Endothelial cell of umbilical vein (primary cell): ENCODE measurements at regions not wholly inside any gene's neighbourhood (a gene's known extent, or its start where the extent isn't known, plus 50 kb on each side); places are given as distances from the start of the nearest gene placed in this dataset.

Experiments
- BruUV-seq: library from RNA; stranded (reverse); fragments of 400-500 nt; replicated peaks from 2 replicates; lab custom pipeline; 2021; lab: Mats Ljungman, UMichigan
- CTCF ChIA-PET: fragments of 300-600, 350-600 bp; sonication (Branson Sonifier 250); formaldehyde crosslinking; loops from one replicate; lab custom pipeline; 2021; ENCODE audit warnings: antibody characterized with exemption, inconsistent platforms; lab: Charles Lee
- POLR2A ChIA-PET: fragments of 300-600, 350-600 bp; sonication (Branson Sonifier 250); formaldehyde crosslinking; loops from one replicate; lab custom pipeline; 2021; ENCODE audit warnings: antibody characterized with exemption, inconsistent platforms; lab: Charles Lee
- DNase-seq: peaks from one replicate; pipeline ENCODE4 v3.0.0-alpha.2; 2011; ENCODE audit warnings: low read depth, low spot score
- FAIRE-seq: peaks from 2 replicates; lab custom pipeline; 2011; peaks lifted over from hg19 to GRCh38; lab: Jason Lieb, UNC
- H2AFZ ChIP-seq: 2 replicates; pipeline ENCODE4 v1.6.0; 2012; ENCODE audit warnings: low read depth, low read length, control low read depth, inconsistent platforms
- H3K27ac ChIP-seq: 2 replicates; pipeline ENCODE4 v1.5.1; 2011; ENCODE audit warnings: low read depth, mild to moderate bottlenecking, control low read depth, low read length, moderate library complexity; ENCODE audit not compliant: insufficient read depth
- H3K27me3 ChIP-seq, 2 experiments: 2 replicates each; pipeline versions ENCODE4 v1.6.0 to v1.6.1; 2011; ENCODE audit warnings: low read length in 2 of 2, mixed read lengths in 1 of 2; ENCODE audit not compliant: control insufficient read depth in 2 of 2, insufficient read depth in 2 of 2
- H3K36me3 ChIP-seq, 2 experiments: 2 replicates in 1 of 2; 3 replicates in 1 of 2; pipeline ENCODE4 v1.5.1; 2011; ENCODE audit warnings: low read length in 2 of 2, mild to moderate bottlenecking in 1 of 2, moderate library complexity in 1 of 2; ENCODE audit not compliant: control insufficient read depth in 2 of 2, insufficient read depth in 2 of 2; ENCODE audit errors: extremely low read depth in 1 of 2
- H3K4me1 ChIP-seq: 3 replicates; pipeline ENCODE4 v1.5.1; 2011; ENCODE audit warnings: mild to moderate bottlenecking, low read length; ENCODE audit not compliant: control insufficient read depth, insufficient read depth; ENCODE audit errors: extremely low read depth
- H3K4me2 ChIP-seq: 2 replicates; pipeline ENCODE4 v1.6.1; 2011; ENCODE audit warnings: low read length, control low read depth, mixed read lengths; ENCODE audit not compliant: insufficient read depth
- H3K4me3 ChIP-seq, 3 experiments: fragments of 200-600 bp in 1 of 3; sonication (generic), shearing (Covaris generic) in 1 of 3; replicated peaks in 1 of 3; 2 replicates each; pipeline ENCODE4 v1.5.1; 2011 to 2016; ENCODE audit warnings: control low read depth in 3 of 3, low read length in 3 of 3, mild to moderate bottlenecking in 2 of 3, inconsistent platforms in 1 of 3, low read depth in 1 of 3, moderate library complexity in 1 of 3; ENCODE audit not compliant: insufficient read depth in 1 of 3
- H3K79me2 ChIP-seq: 2 replicates; pipeline ENCODE4 v1.6.0; 2012; ENCODE audit warnings: low read length, inconsistent platforms; ENCODE audit not compliant: control insufficient read depth, insufficient read depth
- H3K9ac ChIP-seq: replicated peaks from 2 replicates; pipeline ENCODE3; 2011; ENCODE audit warnings: low read length, control low read depth; ENCODE audit not compliant: insufficient read depth; ENCODE audit errors: extremely low read depth
- H3K9me1 ChIP-seq: replicated peaks from 3 replicates; pipeline ENCODE4 v1.6.0; 2011; ENCODE audit warnings: mild to moderate bottlenecking, low read length; ENCODE audit not compliant: control insufficient read depth, insufficient read depth; ENCODE audit errors: extremely low read depth
- H3K9me3 ChIP-seq: replicated peaks from 2 replicates; pipeline ENCODE4 v1.5.1; 2012; ENCODE audit warnings: low read length, inconsistent platforms; ENCODE audit not compliant: control insufficient read depth, insufficient read depth
- H4K20me1 ChIP-seq: replicated peaks from 2 replicates; pipeline ENCODE3; 2011; ENCODE audit warnings: mild to moderate bottlenecking, low read length; ENCODE audit not compliant: control insufficient read depth, insufficient read depth; ENCODE audit errors: extremely low read depth
- CTCF ChIP-seq, 2 donors: IDR thresholded peaks; 1 replicate in 1 of 2; 2 replicates in 1 of 2; pipeline ENCODE4 v1.5.1; 2011; ENCODE audit warnings: low read length in 2 of 2, mild to moderate bottlenecking in 2 of 2, moderate library complexity in 2 of 2, control low read depth in 1 of 2, inconsistent platforms in 1 of 2, low read depth in 1 of 2; ENCODE audit not compliant: insufficient read depth in 1 of 2; ENCODE audit errors: extremely low read depth in 1 of 2
- FOS ChIP-seq: IDR thresholded peaks from 2 replicates; pipeline ENCODE4 v1.6.1; 2011; ENCODE audit warnings: mild to moderate bottlenecking, low read length, moderate library complexity, borderline replicate concordance; ENCODE audit not compliant: insufficient read depth
- GATA2 ChIP-seq: IDR thresholded peaks from 2 replicates; pipeline ENCODE4 v1.7.0; 2011; ENCODE audit warnings: low read depth, mild to moderate bottlenecking, moderate library complexity, mixed read lengths, low read length; ENCODE audit not compliant: insufficient read length, insufficient read depth
- JUN ChIP-seq: IDR thresholded peaks from 2 replicates; pipeline ENCODE4 v1.6.1; 2011; ENCODE audit warnings: borderline replicate concordance, low read depth; ENCODE audit not compliant: insufficient read length, insufficient read depth
- MYC ChIP-seq: IDR thresholded peaks from one replicate; pipeline ENCODE4 v1.6.1; 2011; ENCODE audit warnings: mild to moderate bottlenecking, low read depth, low read length
- POLR2A ChIP-seq: IDR thresholded peaks from 2 replicates; pipeline ENCODE4 v1.6.1; 2012; ENCODE audit warnings: low read depth, mild to moderate bottlenecking, control low read depth, low read length
- POLR2AphosphoS5 ChIP-seq: IDR thresholded peaks from 2 replicates; pipeline ENCODE4 v1.6.1; 2012; ENCODE audit warnings: low read depth, mild to moderate bottlenecking, control low read depth, low read length, moderate library complexity; ENCODE audit not compliant: insufficient read depth
- dilution Hi-C: fragments of 300-500 bp; cut with MboI; formaldehyde crosslinking; loops from one replicate; pipeline ENCODE4 v1.15.0; 2019; ENCODE audit warnings: low sequenced_read_pairs; ENCODE audit not compliant: extremely low pct_ligation_motif_present
- intact Hi-C: fragments of 100-400 bp; cut with micrococcal nuclease; formaldehyde crosslinking; loops from one replicate; pipeline ENCODE4 v1.10.0; 2022
- TF ChIP-seq, protein P1 (sequence below): IDR thresholded peaks from 2 replicates; pipeline ENCODE4 v1.6.1; 2011; ENCODE audit not compliant: insufficient read depth, insufficient read length

DNA sequence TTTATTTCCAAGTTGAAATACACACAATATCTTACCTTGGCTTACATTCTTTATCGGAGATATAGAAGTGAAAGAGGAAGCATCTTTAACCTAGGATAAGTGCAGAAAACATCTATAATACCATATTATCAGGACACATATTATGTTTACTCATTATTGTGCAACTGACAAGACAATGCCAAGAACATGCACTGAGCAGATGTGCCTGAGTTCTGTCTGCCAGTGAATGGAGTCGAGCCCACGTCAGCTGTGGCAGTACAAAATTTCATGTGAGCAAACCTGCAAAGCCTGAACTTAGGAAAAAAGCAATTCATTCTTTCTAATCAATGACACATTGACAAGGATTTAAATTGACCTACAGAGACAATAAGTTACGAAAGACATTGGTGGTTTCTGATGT lies 154.4 kb downstream of the AXIN2 start:
- H3K79me2 ChIP-seq: no peaks in the 10 kb centered on the region
- dilution Hi-C loops (no loop called here), intact Hi-C loops (no loop called here)
- no peak overlapping the region for H3K27ac ChIP-seq
- DNase-seq (no peak), FAIRE-seq (no peak)
- no peak overlapping the region for H2AFZ ChIP-seq
- no peak overlapping the region for H3K4me3 ChIP-seq
- H3K9ac ChIP-seq: no peak overlapping the region
- peaks cover 2 to 3% of the 10 kb centered on the region in 2 experiments for H3K27me3 ChIP-seq
- ChIA-PET CTCF (no interaction called here), POLR2A (no interaction called here)
- no TSS peak for BruUV-seq
- no peak for TF ChIP-seq POLR2A
- TF ChIP-seq GATA2: no peak
- TF ChIP-seq FOS: no peak
- TF ChIP-seq JUN: no peak
- TF ChIP-seq POLR2AphosphoS5: no peak
- TF ChIP-seq, protein P1, sequence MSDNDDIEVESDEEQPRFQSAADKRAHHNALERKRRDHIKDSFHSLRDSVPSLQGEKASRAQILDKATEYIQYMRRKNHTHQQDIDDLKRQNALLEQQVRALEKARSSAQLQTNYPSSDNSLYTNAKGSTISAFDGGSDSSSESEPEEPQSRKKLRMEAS: no peak
- no peaks in the 10 kb centered on the region for H3K9me1 ChIP-seq
- no peaks in the 10 kb centered on the region for H3K9me3 ChIP-seq
- no peak overlapping the region for H3K4me2 ChIP-seq
- no peaks in the 10 kb centered on the region for H3K36me3 ChIP-seq
- no peaks in the 10 kb centered on the region for H3K4me1 ChIP-seq
- H4K20me1 ChIP-seq: no peaks in the 10 kb centered on the region

- intact Hi-C loops: no loop called here
- Histone ChIP-seq H3K79me2 (no peaks in the 10 kb centered on the region), H3K4me1 (peaks cover 3% of the 10 kb centered on the region), H3K9me1 (no peaks in the 10 kb centered on the region), H3K36me3 (no peaks in the 10 kb centered on the region), H3K9me3 (no peaks in the 10 kb centered on the region), H3K4me2 (no peak overlapping the region), H3K4me3 (no peak overlapping the region), H3K9ac (no peak overlapping the region), H3K27me3 (peaks cover 2 to 3% of the 10 kb centered on the region in 2 experiments), H4K20me1 (no peaks in the 10 kb centered on the region), H2AFZ (no peak overlapping the region), H3K27ac (no peak overlapping the region)
- dilution Hi-C loops: no loop called here
- FAIRE-seq: no peak
- DNase-seq: no peak
- CTCF ChIA-PET: interaction anchor here (0.6 kb wide), 1 partner anchor 15 kb away, joined by 4 read pairs; no protein-coding TSS in a partner anchor
- POLR2A ChIA-PET: no interaction called here
- TF ChIP-seq, protein P1: no peak
- no peak for TF ChIP-seq CTCF (IDR thresholded peaks at IDR 0.05; ENCODE audit: extremely low read depth in 1 of 2, insufficient read depth in 1 of 2, low read depth in 1 of 2, low read length in 2 of 2)
- no peak for TF ChIP-seq GATA2
- no peak for TF ChIP-seq FOS
- TF ChIP-seq POLR2AphosphoS5: no peak
- no peak for TF ChIP-seq MYC
- no peak for TF ChIP-seq POLR2A
- BruUV-seq: no TSS peak
Measured at GRCh38 chr17:65406552-65406951, 154.9 kb downstream of the AXIN2 start.
